GM12892 (cell line): ENCODE measurements at regions not wholly inside any gene's neighbourhood (a gene's known extent, or its start where the extent isn't known, plus 50 kb on each side); places are given as distances from the start of the nearest gene placed in this dataset.

Experiments
- POLR2A ChIP-seq: IDR thresholded peaks from 2 replicates; pipeline ENCODE4 v1.6.1; 2011; ENCODE audit warnings: low read depth, low read length, control low read depth
- POLR2AphosphoS5 ChIP-seq: IDR thresholded peaks from 2 replicates; pipeline ENCODE4 v1.6.1; 2011; ENCODE audit warnings: low read depth, low read length, control low read depth
- TAF1 ChIP-seq: IDR thresholded peaks from 2 replicates; pipeline ENCODE4 v1.6.1; 2011; ENCODE audit warnings: low read depth, mild to moderate bottlenecking, control low read depth, low read length, borderline replicate concordance

DNA sequence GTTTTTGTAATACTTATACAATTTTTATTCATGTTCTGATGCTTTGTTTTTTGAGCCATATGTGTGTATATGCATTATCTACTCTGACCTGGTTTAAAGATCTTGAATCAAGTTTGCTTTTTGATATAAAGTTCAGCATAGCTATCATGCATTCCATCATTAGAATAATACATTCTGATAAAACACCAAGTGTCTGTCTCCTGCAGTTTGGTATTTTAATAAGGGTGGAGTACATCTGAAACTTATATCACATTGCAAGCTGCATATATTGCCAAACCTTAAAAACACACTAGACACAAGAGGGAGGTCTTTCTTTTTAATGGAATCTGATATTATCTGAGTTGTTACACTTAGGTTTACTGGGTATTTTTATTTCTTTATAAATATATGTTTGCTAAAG lies 102.8 kb upstream of the ADAMTSL1 start:
- no peak for TF ChIP-seq POLR2AphosphoS5
- no peak for TF ChIP-seq POLR2A
- TF ChIP-seq TAF1: no peak
